Gastroesophageal sphincter (tissue), 4 donors: ENCODE measurements at regions not wholly inside any gene's neighbourhood (a gene's known extent, or its start where the extent isn't known, plus 50 kb on each side); places are given as distances from the start of the nearest gene placed in this dataset.

Experiments used
- ATAC-seq: fragments of 150-250 bp; one replicate; pipeline ENCODE4 v1.9.1; 2016; ENCODE audit warnings: mild to moderate bottlenecking, moderate library complexity
- H3K27ac ChIP-seq, 4 donors: fragments of 200-600 bp; sonication (generic) in 3 of 4; 1 replicate in 3 of 4; 2 replicates in 1 of 4; pipeline ENCODE4 v1.5.1; 2016 to 2019
- H3K27me3 ChIP-seq: fragments of 200-600 bp; sonication (generic); one replicate; pipeline ENCODE4 v1.5.1; 2019
- H3K36me3 ChIP-seq, 2 donors: fragments of 200-600 bp; sonication (generic); one replicate each; pipeline ENCODE4 v1.5.1; 2019; ENCODE audit warnings: control low read depth in 1 of 2
- H3K4me1 ChIP-seq, 3 donors: fragments of 200-600 bp; sonication (generic); 1 replicate in 2 of 3; 2 replicates in 1 of 3; pipeline ENCODE4 v1.5.1; 2016 to 2019; ENCODE audit warnings: control low read depth in 2 of 3
- H3K4me3 ChIP-seq, 2 donors: fragments of 200-600 bp; sonication (generic); one replicate each; pipeline ENCODE4 v1.5.1; 2019; ENCODE audit warnings: mild to moderate bottlenecking in 1 of 2, moderate library complexity in 1 of 2
- H3K9me3 ChIP-seq, 3 donors: fragments of 200-600 bp; sonication (generic); one replicate each; pipeline ENCODE4 v1.5.1; 2017 to 2019; ENCODE audit warnings: control low read depth in 2 of 3
- CTCF ChIP-seq, 4 experiments: fragments of 200-600 bp in 2 of 4; fragments of 450-650 bp in 2 of 4; sonication (generic) in 1 of 4; IDR thresholded peaks; one replicate each; pipeline ENCODE4 v1.5.1; 2017 to 2019; ENCODE audit warnings: antibody characterized with exemption in 4 of 4, mild to moderate bottlenecking in 2 of 4, moderate library complexity in 2 of 4
- EP300 ChIP-seq: sonication (generic); formaldehyde crosslinking; IDR thresholded peaks from one replicate; pipeline ENCODE4 v1.6.1; 2017; ENCODE audit warnings: antibody characterized with exemption, mild to moderate bottlenecking
- POLR2A ChIP-seq, 2 donors: fragments of 450-650 bp; IDR thresholded peaks; one replicate each; pipeline ENCODE4 v1.6.1; 2017; ENCODE audit warnings: antibody characterized with exemption in 2 of 2, mild to moderate bottlenecking in 2 of 2, moderate library complexity in 1 of 2
- POLR2AphosphoS5 ChIP-seq: sonication (generic); formaldehyde crosslinking; IDR thresholded peaks from one replicate; pipeline ENCODE4 v1.6.1; 2017; ENCODE audit warnings: antibody characterized with exemption
- WGBS, 2 donors: methylation state at CpG; one replicate each; pipeline ENCODE4 v1.1.5; 2018; ENCODE audit warnings: low coverage in 1 of 2; 5-methylcytosine and 5-hydroxymethylcytosine counted together

GRCh38 chr7:95687759-95688343 lies 84.5 kb upstream of the DYNC1I1 start:
- TF ChIP-seq CTCF (IDR thresholded peaks at IDR 0.05) = peak in 3 of 4 experiments; percentile 42 to 53 (median 52)
- no peak for TF ChIP-seq POLR2AphosphoS5
- 32 to 35% methylated on average over 4 of the region's 4 CpGs for WGBS, 2 donors
- no peaks in the 10 kb centered on the region for H3K9me3 ChIP-seq
- H3K4me3 ChIP-seq = no peak overlapping the region
- no peak for ATAC-seq
- H3K4me1 ChIP-seq = peaks cover 0 to 16% (median 9%) of the 10 kb centered on the region in 3 donors
- H3K27ac ChIP-seq = no peak overlapping the region
- H3K27me3 ChIP-seq = no peaks in the 10 kb centered on the region
- no peaks in the 10 kb centered on the region for H3K36me3 ChIP-seq

DNA sequence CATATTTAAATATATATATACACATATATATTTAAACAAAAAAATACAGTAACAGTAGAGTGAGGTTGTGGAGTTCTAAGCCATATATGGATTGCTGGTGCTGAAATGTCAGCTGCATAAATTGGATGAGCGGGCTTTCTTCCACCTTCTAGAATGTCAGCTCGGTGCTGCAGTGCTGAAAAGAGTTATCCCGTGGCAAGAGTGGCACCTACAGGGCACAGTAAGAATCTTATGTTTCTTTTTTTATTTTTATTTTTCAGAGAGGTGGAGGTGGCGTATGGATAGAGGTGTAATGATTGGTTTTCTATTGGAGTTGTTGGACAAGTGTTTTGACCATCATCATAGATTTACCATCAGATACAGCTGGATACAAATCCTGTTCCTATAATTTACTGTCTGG lies 86.2 kb upstream of the DYNC1I1 start:
- Histone ChIP-seq H3K27ac (no peak overlapping the region), H3K4me3 (no peak overlapping the region), H3K27me3 (no peaks in the 10 kb centered on the region), H3K9me3 (no peaks in the 10 kb centered on the region), H3K4me1 (peaks cover 0 to 18% (median 9%) of the 10 kb centered on the region in 3 donors), H3K36me3 (no peaks in the 10 kb centered on the region)
- peak; percentile 61 for ATAC-seq
- 7 to 11% methylated on average over 4 of the region's 4 CpGs for WGBS, 2 donors
- TF ChIP-seq POLR2A (IDR thresholded peaks at IDR 0.05) (no peak), POLR2AphosphoS5 (no peak), CTCF (IDR thresholded peaks at IDR 0.05) (peak; percentile 35 to 74 (median 63)), EP300 (no peak)

- peak overlapping the region in 1 of 4 donors; percentile 45 for H3K27ac ChIP-seq
Measured at GRCh38 chr7:95684505-95684904, 87.8 kb upstream of the DYNC1I1 start.

DNA sequence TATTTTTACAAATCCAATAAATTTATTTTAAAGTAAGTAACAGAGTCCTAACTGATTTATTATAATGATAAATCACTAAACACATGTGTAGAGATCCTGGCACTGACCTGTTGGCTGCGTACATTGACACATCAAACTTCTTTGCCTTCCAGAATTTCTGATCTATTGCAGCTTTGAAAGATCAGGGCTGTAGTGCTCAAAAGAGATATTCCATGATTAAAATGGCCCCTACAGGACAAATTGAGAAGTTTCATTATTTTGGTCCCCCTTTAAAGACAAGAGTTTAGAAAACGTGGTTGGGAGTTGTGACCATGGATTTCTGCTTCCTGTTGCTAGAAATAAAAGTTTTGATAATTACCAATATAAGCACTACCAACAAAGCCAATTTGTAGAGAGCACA lies 87.7 kb upstream of the PDK4 start:
- H3K27me3 ChIP-seq = no peaks in the 10 kb centered on the region
- 0 to 7% methylated on average over 2 of the region's 2 CpGs for WGBS, 2 donors
- H3K9me3 ChIP-seq = no peaks in the 10 kb centered on the region
- TF ChIP-seq POLR2AphosphoS5 = no peak
- no peak for TF ChIP-seq EP300
- peak; percentile 64 to 89 (median 74) for TF ChIP-seq CTCF (IDR thresholded peaks at IDR 0.05)
- TF ChIP-seq POLR2A (IDR thresholded peaks at IDR 0.05) = no peak
- peak; percentile 75 for ATAC-seq
- H3K4me1 ChIP-seq = peaks cover 0 to 18% (median 9%) of the 10 kb centered on the region in 3 donors
- H3K27ac ChIP-seq = peak overlapping the region in 1 of 4 donors; percentile 45
- H3K36me3 ChIP-seq = no peaks in the 10 kb centered on the region
- H3K4me3 ChIP-seq = no peak overlapping the region

More at GRCh38 chr7:95684505-95684904, 87.8 kb upstream of the DYNC1I1 start:
- H3K9me3 ChIP-seq = no peaks in the 10 kb centered on the region
- H3K36me3 ChIP-seq = no peaks in the 10 kb centered on the region
- WGBS, 2 donors = 72 to 75% methylated on average over 2 of the region's 2 CpGs
- ATAC-seq = no peak
- TF ChIP-seq POLR2A (IDR thresholded peaks at IDR 0.05) (no peak), EP300 (no peak), CTCF (IDR thresholded peaks at IDR 0.05) (no peak), POLR2AphosphoS5 (no peak)
- H3K4me3 ChIP-seq = no peak overlapping the region
- H3K27me3 ChIP-seq = no peaks in the 10 kb centered on the region
- peaks cover 0 to 18% (median 9%) of the 10 kb centered on the region in 3 donors for H3K4me1 ChIP-seq

DNA sequence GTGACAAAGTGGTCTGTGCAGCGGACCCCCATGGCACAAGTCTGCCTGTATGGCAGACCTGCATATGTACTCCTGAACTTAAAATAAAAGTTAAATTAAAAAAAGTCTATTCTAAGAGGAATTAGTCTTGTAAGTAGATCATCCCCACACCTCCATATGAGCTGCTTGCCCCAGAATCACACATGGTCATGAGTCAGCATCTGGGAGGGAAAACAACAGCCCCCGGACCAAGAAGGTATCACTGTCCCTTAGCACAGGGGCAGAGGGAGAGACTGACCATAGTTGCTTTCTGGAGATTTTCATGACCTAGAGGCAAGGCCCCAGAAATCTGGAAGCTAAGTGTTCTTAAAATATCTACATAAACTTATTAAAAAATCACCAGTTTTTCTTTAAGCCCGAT lies 86.6 kb upstream of the PDK4 start:
- WGBS, 2 donors = 40 to 43% methylated on average over 3 of the region's 3 CpGs
- no peak for ATAC-seq
- TF ChIP-seq POLR2AphosphoS5 (no peak), EP300 (no peak), CTCF (IDR thresholded peaks at IDR 0.05) (no peak), POLR2A (IDR thresholded peaks at IDR 0.05) (no peak)
- no peaks in the 10 kb centered on the region for H3K9me3 ChIP-seq
- no peak overlapping the region for H3K4me3 ChIP-seq
- no peaks in the 10 kb centered on the region for H3K27me3 ChIP-seq
- H3K27ac ChIP-seq = no peak overlapping the region
- H3K36me3 ChIP-seq = no peaks in the 10 kb centered on the region
- H3K4me1 ChIP-seq = peaks cover 0 to 18% (median 9%) of the 10 kb centered on the region in 3 donors
